ENCODE measurements at regions not wholly inside any gene's neighbourhood (a gene's known extent, or its start where the extent isn't known, plus 50 kb on each side); places are given as distances from the start of the nearest gene placed in this dataset.

DNA sequence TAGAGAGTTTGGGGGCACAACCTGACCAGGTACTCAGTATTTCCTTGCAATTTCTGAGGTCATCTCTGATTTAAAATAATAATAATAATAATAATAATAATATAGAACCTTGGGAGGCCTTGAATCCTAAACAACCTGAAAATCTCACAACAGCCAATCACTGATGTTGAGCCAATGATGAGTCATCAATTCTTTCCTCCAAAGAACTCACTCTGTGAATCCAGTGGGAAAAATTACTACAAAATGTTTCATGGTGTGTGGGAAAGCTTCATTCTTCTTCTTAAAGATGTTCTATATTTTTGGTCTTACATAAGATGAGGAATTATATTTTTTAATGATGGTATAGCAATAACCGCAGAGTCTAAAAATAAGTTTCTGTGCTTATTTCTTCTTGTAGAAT lies 594.6 kb downstream of the EFNB2 start:
- TF ChIP-seq, protein P1, sequence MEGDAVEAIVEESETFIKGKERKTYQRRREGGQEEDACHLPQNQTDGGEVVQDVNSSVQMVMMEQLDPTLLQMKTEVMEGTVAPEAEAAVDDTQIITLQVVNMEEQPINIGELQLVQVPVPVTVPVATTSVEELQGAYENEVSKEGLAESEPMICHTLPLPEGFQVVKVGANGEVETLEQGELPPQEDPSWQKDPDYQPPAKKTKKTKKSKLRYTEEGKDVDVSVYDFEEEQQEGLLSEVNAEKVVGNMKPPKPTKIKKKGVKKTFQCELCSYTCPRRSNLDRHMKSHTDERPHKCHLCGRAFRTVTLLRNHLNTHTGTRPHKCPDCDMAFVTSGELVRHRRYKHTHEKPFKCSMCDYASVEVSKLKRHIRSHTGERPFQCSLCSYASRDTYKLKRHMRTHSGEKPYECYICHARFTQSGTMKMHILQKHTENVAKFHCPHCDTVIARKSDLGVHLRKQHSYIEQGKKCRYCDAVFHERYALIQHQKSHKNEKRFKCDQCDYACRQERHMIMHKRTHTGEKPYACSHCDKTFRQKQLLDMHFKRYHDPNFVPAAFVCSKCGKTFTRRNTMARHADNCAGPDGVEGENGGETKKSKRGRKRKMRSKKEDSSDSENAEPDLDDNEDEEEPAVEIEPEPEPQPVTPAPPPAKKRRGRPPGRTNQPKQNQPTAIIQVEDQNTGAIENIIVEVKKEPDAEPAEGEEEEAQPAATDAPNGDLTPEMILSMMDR (IDR thresholded peaks at IDR 0.05): no peak
- TF ChIP-seq EP300 (IDR thresholded peaks at IDR 0.05) (no peak), POLR2A (IDR thresholded peaks at IDR 0.05) (no peak), POLR2AphosphoS5 (IDR thresholded peaks at IDR 0.05) (no peak)
